WTC11 (cell line): ENCODE measurements at regions not wholly inside any gene's neighbourhood (a gene's known extent, or its start where the extent isn't known, plus 50 kb on each side); places are given as distances from the start of the nearest gene placed in this dataset.

Experiments
- ATAC-seq: fragments of 200-7000 bp; cut with Tn5 transposase; 2 replicates; pipeline ENCODE4 v1.10.0; 2021; ENCODE audit warnings: mild to moderate bottlenecking, moderate library complexity
- CTCF ChIA-PET: fragments of 300-600 bp; sonication (Branson Sonifier 250); formaldehyde crosslinking; loops from one replicate; lab custom pipeline; 2021; ENCODE audit warnings: antibody characterized with exemption; lab: Charles Lee
- POLR2A ChIA-PET: fragments of 350-600 bp; sonication (Branson Sonifier 250); formaldehyde crosslinking; loops from one replicate; lab custom pipeline; 2021; ENCODE audit warnings: antibody characterized with exemption; lab: Charles Lee
- DNase-seq: peaks from one replicate; pipeline ENCODE4 v3.0.0; 2021; ENCODE audit warnings: low spot score
- H3K27ac Mint-ChIP-seq: 2 replicates; pipeline ENCODE4 v1.8.0; 2021; ENCODE audit warnings: mixed read lengths
- H3K27me3 Mint-ChIP-seq: 2 replicates; pipeline ENCODE4 v1.8.0; 2021; ENCODE audit warnings: low read depth, mild to moderate bottlenecking, moderate library complexity, mixed read lengths
- H3K36me3 Mint-ChIP-seq: 2 replicates; pipeline ENCODE4 v1.8.0; 2021; ENCODE audit warnings: mixed read lengths
- H3K4me1 Mint-ChIP-seq: 2 replicates; pipeline ENCODE4 v1.8.0; 2022; ENCODE audit warnings: mixed read lengths
- H3K4me3 Mint-ChIP-seq: 2 replicates; pipeline ENCODE4 v1.8.0; 2021; ENCODE audit warnings: mild to moderate bottlenecking, moderate library complexity, mixed read lengths
- H3K9me3 Mint-ChIP-seq: 2 replicates; pipeline ENCODE4 v1.8.0; 2021; ENCODE audit warnings: mixed read lengths
- ATF2 ChIP-seq: sonication (generic); formaldehyde crosslinking; IDR thresholded peaks from 2 replicates; pipeline ENCODE4 v1.8.1; 2022; ENCODE audit warnings: low read depth, missing genetic modification reagents, borderline replicate concordance
- CBFB ChIP-seq: sonication (generic); formaldehyde crosslinking; IDR thresholded peaks from 2 replicates; pipeline ENCODE4 v1.8.1; 2022; ENCODE audit warnings: mild to moderate bottlenecking, low read depth, missing genetic modification reagents
- ERG ChIP-seq: fragments of 250-450 bp; sonication (Bioruptor Pico); IDR thresholded peaks from 2 replicates; pipeline ENCODE4 v1.8.0; 2021; ENCODE audit warnings: mild to moderate bottlenecking
- FOXJ3 ChIP-seq: sonication (generic); formaldehyde crosslinking; IDR thresholded peaks from 2 replicates; pipeline ENCODE4 v1.9.0; 2021; ENCODE audit warnings: missing genetic modification reagents, mild to moderate bottlenecking, borderline replicate concordance
- GRHL2 ChIP-seq: fragments of 250-450 bp; sonication (Bioruptor Pico); IDR thresholded peaks from 2 replicates; pipeline ENCODE4 v1.8.0; 2022; ENCODE audit warnings: mild to moderate bottlenecking, moderate library complexity; ENCODE audit not compliant: insufficient replicate concordance, severe bottlenecking
- JUN ChIP-seq: sonication (generic); formaldehyde crosslinking; IDR thresholded peaks from 2 replicates; pipeline ENCODE4 v1.8.0; 2023; ENCODE audit warnings: mild to moderate bottlenecking, missing genetic modification reagents
- NFYB ChIP-seq: sonication (generic); formaldehyde crosslinking; conservative IDR thresholded peaks from 2 replicates; pipeline ENCODE4 v1.8.0; 2022; ENCODE audit warnings: low read depth, missing genetic modification reagents
- NR3C1 ChIP-seq: sonication (generic); formaldehyde crosslinking; conservative IDR thresholded peaks from 2 replicates; pipeline ENCODE4 v1.8.1; 2023; ENCODE audit warnings: low read depth, mild to moderate bottlenecking, missing genetic modification reagents
- USF2 ChIP-seq: sonication (generic); formaldehyde crosslinking; IDR thresholded peaks from 2 replicates; pipeline ENCODE4 v1.8.1; 2023; ENCODE audit warnings: mild to moderate bottlenecking, missing genetic modification reagents, moderate library complexity
- ZNF425 ChIP-seq: fragments of 250-450 bp; sonication (Bioruptor Pico); conservative IDR thresholded peaks from 2 replicates; pipeline ENCODE4 v1.9.0; 2021; ENCODE audit warnings: mild to moderate bottlenecking
- ZSCAN18 ChIP-seq: fragments of 250-450 bp; sonication (Bioruptor Pico); IDR thresholded peaks from 2 replicates; pipeline ENCODE4 v2.1.2; 2022; ENCODE audit warnings: mild to moderate bottlenecking, moderate library complexity

GRCh38 chr9:31067418-31067817, 1317.0 kb upstream of the ACO1 start:
- no peak for DNase-seq
- no peak for ATAC-seq
- ChIA-PET POLR2A (no interaction called here), CTCF (interaction anchor here (0.6 kb wide), 1 partner anchor 621 kb away, joined by 4 read pairs; no protein-coding TSS in a partner anchor)
- TF ChIP-seq CBFB (CRISPR knock-in tag): no peak
- no peak for TF ChIP-seq NFYB (CRISPR knock-in tag)
- no peak for TF ChIP-seq JUN
- no peak for TF ChIP-seq FOXJ3 (CRISPR knock-in tag)
- TF ChIP-seq ATF2: no peak
- no peak for TF ChIP-seq ZSCAN18
- TF ChIP-seq NR3C1 (CRISPR knock-in tag): no peak
- Mint-ChIP-seq H3K4me3 (no peak overlapping the region), H3K9me3 (peaks cover 14% of the 10 kb centered on the region), H3K27ac (no peak overlapping the region), H3K27me3 (no peaks in the 10 kb centered on the region), H3K4me1 (no peaks in the 10 kb centered on the region), H3K36me3 (peaks cover 2% of the 10 kb centered on the region; the same call in 1 of the 2 replicates)

GRCh38 chr9:31071606-31072286, 1312.7 kb upstream of the ACO1 start:
- CTCF ChIA-PET: no interaction called here
- Mint-ChIP-seq H3K4me1 (no peaks in the 10 kb centered on the region), H3K4me3 (no peak overlapping the region), H3K36me3 (no peaks in the 10 kb centered on the region)
- POLR2A ChIA-PET: no interaction called here
- TF ChIP-seq USF2 (CRISPR knock-in tag): no peak
- no peak for TF ChIP-seq NFYB (CRISPR knock-in tag)
- TF ChIP-seq ERG (CRISPR knock-in tag): no peak
- TF ChIP-seq GRHL2 (CRISPR knock-in tag): no peak
- TF ChIP-seq, all 79 proteins: peak for 0
- Mint-ChIP-seq H3K27me3 (no peaks in the 10 kb centered on the region), H3K9me3 (peaks cover 13% of the 10 kb centered on the region; the same call in 1 of the 2 replicates), H3K27ac (no peak overlapping the region)
- ATAC-seq (no peak), DNase-seq (no peak)

- Mint-ChIP-seq H3K4me1 (no peaks in the 10 kb centered on the region), H3K27me3 (no peaks in the 10 kb centered on the region), H3K4me3 (no peak overlapping the region), H3K9me3 (no peaks in the 10 kb centered on the region), H3K27ac (no peak overlapping the region), H3K36me3 (no peaks in the 10 kb centered on the region)
- DNase-seq (no peak), ATAC-seq (no peak)
- TF ChIP-seq ZNF425 (CRISPR knock-in tag) (no peak), NFYB (CRISPR knock-in tag) (no peak)
- CTCF ChIA-PET: no interaction called here
- POLR2A ChIA-PET: no interaction called here
Measured at GRCh38 chr9:31078175-31078574, 1306.3 kb upstream of the ACO1 start.
